GM06990 (cell line): ENCODE measurements at regions not wholly inside any gene's neighbourhood (a gene's known extent, or its start where the extent isn't known, plus 50 kb on each side); places are given as distances from the start of the nearest gene placed in this dataset.

Experiments used
- DNase-seq: peaks from one replicate; pipeline ENCODE4 v3.0.0-alpha.2; 2011; ENCODE audit not compliant: insufficient read length; ENCODE audit errors: extremely low read depth
- H3K27me3 ChIP-seq: replicated peaks from 2 replicates; pipeline ENCODE4 v1.6.0; 2011; ENCODE audit warnings: low read length; ENCODE audit not compliant: control insufficient read depth, insufficient read depth
- H3K36me3 ChIP-seq: 2 replicates; pipeline ENCODE4 v1.5.1; 2011; ENCODE audit warnings: low read length; ENCODE audit not compliant: control insufficient read depth, insufficient read depth
- H3K4me3 ChIP-seq: replicated peaks from 2 replicates; pipeline ENCODE4 v1.5.1; 2011; ENCODE audit warnings: low read depth, mild to moderate bottlenecking, control low read depth, low read length
- CTCF ChIP-seq: IDR thresholded peaks from 2 replicates; pipeline ENCODE4 v1.5.1; 2011; ENCODE audit warnings: low read length, control low read depth, mild to moderate bottlenecking, inconsistent platforms; ENCODE audit not compliant: insufficient read depth, poor library complexity, severe bottlenecking

GRCh38 chr5:38707352-38708210, 138.2 kb upstream of the OSMR start:
- no peak for DNase-seq
- H3K27me3 ChIP-seq, result no peaks in the 10 kb centered on the region; the same call in 1 of the 2 replicates
- no peak for TF ChIP-seq CTCF
- no peak overlapping the region for H3K4me3 ChIP-seq
- no peaks in the 10 kb centered on the region for H3K36me3 ChIP-seq

- Histone ChIP-seq H3K27me3 (no peaks in the 10 kb centered on the region; the same call in 1 of the 2 replicates), H3K4me3 (no peak overlapping the region), H3K36me3 (no peaks in the 10 kb centered on the region)
- TF ChIP-seq CTCF, result no peak
- no peak for DNase-seq
Measured at GRCh38 chr5:38709678-38710306, 136.0 kb upstream of the OSMR start.

- no peaks in the 10 kb centered on the region for H3K36me3 ChIP-seq
- H3K4me3 ChIP-seq, result no peak overlapping the region
- H3K27me3 ChIP-seq, result no peaks in the 10 kb centered on the region; the same call in 1 of the 2 replicates
- TF ChIP-seq CTCF, result no peak
- DNase-seq, result no peak
Measured at GRCh38 chr5:38710627-38711026, 135.2 kb upstream of the OSMR start.

- no peak for DNase-seq
- TF ChIP-seq CTCF, result no peak
- H3K4me3 ChIP-seq, result no peak overlapping the region
- no peaks in the 10 kb centered on the region; the same call in 1 of the 2 replicates for H3K27me3 ChIP-seq
- no peaks in the 10 kb centered on the region for H3K36me3 ChIP-seq
Measured at GRCh38 chr5:38712391-38712790, 133.4 kb upstream of the OSMR start.

- H3K4me3 ChIP-seq, result no peak overlapping the region
- no peak for DNase-seq
- H3K36me3 ChIP-seq, result no peaks in the 10 kb centered on the region
- no peaks in the 10 kb centered on the region; the same call in 1 of the 2 replicates for H3K27me3 ChIP-seq
- TF ChIP-seq CTCF, result no peak
Measured at GRCh38 chr5:38714240-38714639, 131.6 kb upstream of the OSMR start.
